GM23338 (cell line): ENCODE measurements at regions not wholly inside any gene's neighbourhood (a gene's known extent, or its start where the extent isn't known, plus 50 kb on each side); places are given as distances from the start of the nearest gene placed in this dataset.

ENCODE experiments used
- ATAC-seq: fragments of 200-7000 bp; cut with Tn5 transposase; 3 replicates; pipeline ENCODE4 v1.9.1; 2020
- DNase-seq: peaks from one replicate; pipeline ENCODE4 v3.0.0-alpha.2; 2015; ENCODE audit warnings: low spot score
- H2AFZ ChIP-seq: fragments of 200-600 bp; sonication (generic); 2 replicates; pipeline ENCODE4 v1.8.0; 2016; ENCODE audit warnings: antibody characterized with exemption, mild to moderate bottlenecking, moderate library complexity
- H3F3A ChIP-seq: fragments of 200-600 bp; sonication (generic); replicated peaks from 2 replicates; pipeline ENCODE4 v1.8.0; 2017; ENCODE audit warnings: antibody characterized with exemption, mixed run types, low read depth
- H3K27ac ChIP-seq: fragments of 200-600 bp; sonication (generic); 2 replicates; pipeline ENCODE4 v1.6.1; 2016; ENCODE audit warnings: low read depth
- H3K27me3 ChIP-seq: fragments of 200-600 bp; sonication (generic); 2 replicates; pipeline ENCODE4 v1.8.0; 2016; ENCODE audit warnings: mild to moderate bottlenecking, mixed run types, moderate library complexity; ENCODE audit not compliant: insufficient read depth
- H3K36me3 ChIP-seq: fragments of 200-600 bp; sonication (generic); 2 replicates; pipeline ENCODE4 v1.8.0; 2016; ENCODE audit warnings: mild to moderate bottlenecking; ENCODE audit not compliant: insufficient read depth
- H3K4me1 ChIP-seq: fragments of 200-600 bp; sonication (generic); 2 replicates; pipeline ENCODE4 v1.8.0; 2016; ENCODE audit warnings: mild to moderate bottlenecking, moderate library complexity; ENCODE audit not compliant: insufficient read depth
- H3K4me2 ChIP-seq: fragments of 200-600 bp; sonication (generic); 2 replicates; pipeline ENCODE4 v1.7.1; 2017; ENCODE audit warnings: mixed run types
- H3K4me3 ChIP-seq: fragments of 200-600 bp; sonication (generic); 2 replicates; pipeline ENCODE4 v1.6.1; 2016; ENCODE audit warnings: mixed run types
- H3K79me2 ChIP-seq: fragments of 200-600 bp; sonication (generic); replicated peaks from 2 replicates; pipeline ENCODE4 v1.8.0; 2017; ENCODE audit warnings: mild to moderate bottlenecking; ENCODE audit not compliant: insufficient read depth
- H3K9me2 ChIP-seq: fragments of 200-600 bp; sonication (generic); 2 replicates; pipeline ENCODE4 v1.8.0; 2017; ENCODE audit not compliant: insufficient read depth
- H4K20me1 ChIP-seq: fragments of 200-600 bp; sonication (generic); replicated peaks from 2 replicates; pipeline ENCODE4 v1.8.0; 2017; ENCODE audit warnings: mild to moderate bottlenecking; ENCODE audit not compliant: insufficient read depth
- H3K27ac Mint-ChIP-seq: 2 replicates; pipeline ENCODE4 v1.8.0; 2020; ENCODE audit warnings: inconsistent platforms, mild to moderate bottlenecking, moderate library complexity, mixed read lengths
- H3K27me3 Mint-ChIP-seq: 3 replicates; pipeline ENCODE4 v1.8.0; 2022; ENCODE audit warnings: low read depth, mild to moderate bottlenecking, moderate library complexity, mixed read lengths, inconsistent platforms; ENCODE audit not compliant: insufficient read depth, poor library complexity
- H3K36me3 Mint-ChIP-seq: 3 replicates; pipeline ENCODE4 v1.8.0; 2021; ENCODE audit warnings: low read depth, mild to moderate bottlenecking, inconsistent platforms, moderate library complexity, mixed read lengths
- H3K4me1 Mint-ChIP-seq: 3 replicates; pipeline ENCODE4 v1.8.0; 2020; ENCODE audit warnings: mild to moderate bottlenecking, inconsistent platforms, mixed read lengths
- H3K4me3 Mint-ChIP-seq: 3 replicates; pipeline ENCODE4 v1.8.0; 2021; ENCODE audit warnings: moderate library complexity, mild to moderate bottlenecking, inconsistent platforms, mixed read lengths
- H3K9me3 Mint-ChIP-seq: 3 replicates; pipeline ENCODE4 v1.8.0; 2020; ENCODE audit warnings: moderate library complexity, mild to moderate bottlenecking, inconsistent platforms, mixed read lengths
- CTCF ChIP-seq, 2 experiments: fragments of 200-600 bp in 1 of 2; sonication (generic) in 1 of 2; conservative IDR thresholded peaks; 2 replicates each; pipeline versions ENCODE4 v1.5.1 to v1.6.1; 2016 to 2017; ENCODE audit warnings: antibody characterized with exemption in 2 of 2, low read depth in 2 of 2, mild to moderate bottlenecking in 2 of 2, moderate library complexity in 1 of 2
- JUNB ChIP-seq: IDR thresholded peaks from one replicate; pipeline ENCODE4 v1.6.1; 2016; ENCODE audit warnings: antibody characterized with exemption; ENCODE audit not compliant: unreplicated experiment
- ZNF462 ChIP-seq: fragments of 250-450 bp; sonication (Bioruptor Pico); IDR thresholded peaks from 2 replicates; pipeline ENCODE4 v1.5.0; 2020; ENCODE audit warnings: mild to moderate bottlenecking, moderate library complexity

GRCh38 chr16:64297863-64298600 is 823.8 kb downstream of the CDH11 start:
- Mint-ChIP-seq H3K9me3 (no peaks in the 10 kb centered on the region), H3K27ac (no peak overlapping the region), H3K27me3 (no peaks in the 10 kb centered on the region), H3K36me3 (no peaks in the 10 kb centered on the region), H3K4me1 (peaks cover 8% of the 10 kb centered on the region; the same call in 2 of the 3 replicates), H3K4me3 (no peak overlapping the region)
- Histone ChIP-seq H3K79me2 (no peaks in the 10 kb centered on the region), H3K4me3 (no peak overlapping the region), H2AFZ (peak overlapping the region; percentile 29; the same call in 1 of the 2 replicates), H3K27ac (no peak overlapping the region), H3K4me1 (no peaks in the 10 kb centered on the region), H3K27me3 (no peaks in the 10 kb centered on the region), H3K36me3 (no peaks in the 10 kb centered on the region), H4K20me1 (no peaks in the 10 kb centered on the region), H3F3A (no peaks in the 10 kb centered on the region), H3K9me2 (peaks cover under 1% of the 10 kb centered on the region; the same call in 1 of the 2 replicates), H3K4me2 (no peak overlapping the region)
- peak; percentile 29; the same call in 1 of the 3 replicates for ATAC-seq
- DNase-seq: no peak
- TF ChIP-seq JUNB: no peak
- TF ChIP-seq CTCF (conservative IDR thresholded peaks at IDR 0.05; ENCODE audit: low read depth in 2 of 2): 0 out of 4 replicates have a peak, but pooled peaks of 1 of the 2 experiments have one; percentile 17
- no peak for TF ChIP-seq ZNF462 (CRISPR knock-in tag)
